Suprapubic skin (tissue), 4 donors: ENCODE measurements at regions not wholly inside any gene's neighbourhood (a gene's known extent, or its start where the extent isn't known, plus 50 kb on each side); places are given as distances from the start of the nearest gene placed in this dataset.

Experiments used
- EP300 ChIP-seq: sonication (generic); formaldehyde crosslinking; IDR thresholded peaks from one replicate; pipeline ENCODE4 v1.6.1; 2017; ENCODE audit warnings: antibody characterized with exemption
- POLR2A ChIP-seq, 2 donors: fragments of 450-650 bp; IDR thresholded peaks; one replicate each; pipeline ENCODE4 v1.6.1; 2017; ENCODE audit warnings: antibody characterized with exemption in 2 of 2, mild to moderate bottlenecking in 2 of 2, moderate library complexity in 2 of 2
- POLR2AphosphoS5 ChIP-seq, 3 donors: sonication (generic); formaldehyde crosslinking; IDR thresholded peaks; one replicate each; pipeline ENCODE4 v1.6.1; 2017; ENCODE audit warnings: antibody characterized with exemption in 3 of 3
- TF ChIP-seq, protein P1 (sequence below), 2 donors: fragments of 200-600 bp in 1 of 2; fragments of 450-650 bp in 1 of 2; sonication (generic) in 1 of 2; IDR thresholded peaks; one replicate each; pipeline ENCODE4 v1.5.1; 2016 to 2019; ENCODE audit warnings: antibody characterized with exemption in 2 of 2, mild to moderate bottlenecking in 1 of 2, moderate library complexity in 1 of 2

DNA sequence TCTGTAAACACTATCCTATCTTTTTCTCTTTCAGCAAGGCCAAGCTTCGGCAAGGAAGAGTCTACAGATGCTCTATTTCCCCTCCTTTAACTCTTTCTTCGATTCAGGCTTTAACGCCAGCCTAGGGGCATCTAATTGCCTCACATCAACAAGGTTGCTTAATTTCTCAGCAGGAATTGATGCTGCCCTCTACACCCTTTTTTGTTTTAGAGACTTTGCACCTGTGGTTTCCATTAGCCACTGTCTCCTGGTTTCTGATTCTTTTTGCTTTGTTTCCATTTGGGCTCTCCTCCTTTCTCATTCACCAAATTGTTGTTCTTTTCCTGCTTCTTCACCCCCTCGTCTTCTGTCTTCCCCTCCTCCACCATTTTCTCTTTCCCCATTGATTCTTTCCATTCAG is 202.4 kb upstream of the HMCN1 start:
- TF ChIP-seq, protein P1, sequence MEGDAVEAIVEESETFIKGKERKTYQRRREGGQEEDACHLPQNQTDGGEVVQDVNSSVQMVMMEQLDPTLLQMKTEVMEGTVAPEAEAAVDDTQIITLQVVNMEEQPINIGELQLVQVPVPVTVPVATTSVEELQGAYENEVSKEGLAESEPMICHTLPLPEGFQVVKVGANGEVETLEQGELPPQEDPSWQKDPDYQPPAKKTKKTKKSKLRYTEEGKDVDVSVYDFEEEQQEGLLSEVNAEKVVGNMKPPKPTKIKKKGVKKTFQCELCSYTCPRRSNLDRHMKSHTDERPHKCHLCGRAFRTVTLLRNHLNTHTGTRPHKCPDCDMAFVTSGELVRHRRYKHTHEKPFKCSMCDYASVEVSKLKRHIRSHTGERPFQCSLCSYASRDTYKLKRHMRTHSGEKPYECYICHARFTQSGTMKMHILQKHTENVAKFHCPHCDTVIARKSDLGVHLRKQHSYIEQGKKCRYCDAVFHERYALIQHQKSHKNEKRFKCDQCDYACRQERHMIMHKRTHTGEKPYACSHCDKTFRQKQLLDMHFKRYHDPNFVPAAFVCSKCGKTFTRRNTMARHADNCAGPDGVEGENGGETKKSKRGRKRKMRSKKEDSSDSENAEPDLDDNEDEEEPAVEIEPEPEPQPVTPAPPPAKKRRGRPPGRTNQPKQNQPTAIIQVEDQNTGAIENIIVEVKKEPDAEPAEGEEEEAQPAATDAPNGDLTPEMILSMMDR (IDR thresholded peaks at IDR 0.05) = no peak
- TF ChIP-seq POLR2AphosphoS5 (IDR thresholded peaks at IDR 0.05) (no peak), POLR2A (IDR thresholded peaks at IDR 0.05) (no peak), EP300 (no peak)
